Thyroid gland (tissue), 4 donors: ENCODE measurements at regions not wholly inside any gene's neighbourhood (a gene's known extent, or its start where the extent isn't known, plus 50 kb on each side); places are given as distances from the start of the nearest gene placed in this dataset.

ENCODE experiments used
- DNase-seq, 2 donors: peaks; one replicate each; pipeline ENCODE4 v3.0.0-alpha.2; 2019
- H3K27ac ChIP-seq, 3 donors: fragments of 200-600 bp; sonication (generic); 1 replicate in 2 of 3; 2 replicates in 1 of 3; pipeline ENCODE4 v1.5.1; 2016 to 2019; ENCODE audit warnings: mild to moderate bottlenecking in 1 of 3, moderate library complexity in 1 of 3
- H3K27me3 ChIP-seq: fragments of 200-600 bp; sonication (generic); one replicate; pipeline ENCODE4 v1.5.1; 2019
- H3K36me3 ChIP-seq, 2 donors: fragments of 200-600 bp; sonication (generic); one replicate each; pipeline ENCODE4 v1.5.1; 2016 to 2019
- H3K4me1 ChIP-seq, 2 donors: fragments of 200-600 bp; sonication (generic); one replicate each; pipeline ENCODE4 v1.5.1; 2017 to 2019
- H3K4me3 ChIP-seq, 3 donors: fragments of 200-600 bp; sonication (generic); replicated peaks in 1 of 3; 1 replicate in 2 of 3; 2 replicates in 1 of 3; pipeline ENCODE4 v1.5.1; 2016; ENCODE audit warnings: mild to moderate bottlenecking in 1 of 3
- H3K9me3 ChIP-seq: fragments of 200-600 bp; sonication (generic); one replicate; pipeline ENCODE4 v1.5.1; 2017
- POLR2A ChIP-seq, 2 donors: fragments of 450-650 bp; IDR thresholded peaks; one replicate each; pipeline ENCODE4 v1.6.1; 2017; ENCODE audit warnings: antibody characterized with exemption in 2 of 2, mild to moderate bottlenecking in 2 of 2, moderate library complexity in 1 of 2
- WGBS, 2 donors: methylation state at CpG; one replicate each; pipeline ENCODE4 v1.1.5; 2017; 5-methylcytosine and 5-hydroxymethylcytosine counted together
- intact Hi-C: fragments of 100-400 bp; cut with DNase I; formaldehyde crosslinking; loops from one replicate; pipeline ENCODE4 v1.15.1; 2023
- TF ChIP-seq, protein P1 (sequence below), 6 experiments: fragments of 200-600 bp in 3 of 6; fragments of 450-650 bp in 3 of 6; sonication (generic) in 3 of 6; IDR thresholded peaks; one replicate each; pipeline ENCODE4 v1.5.1; 2016 to 2019; ENCODE audit warnings: antibody characterized with exemption in 6 of 6, mild to moderate bottlenecking in 2 of 6, inconsistent platforms in 1 of 6, moderate library complexity in 1 of 6

DNA sequence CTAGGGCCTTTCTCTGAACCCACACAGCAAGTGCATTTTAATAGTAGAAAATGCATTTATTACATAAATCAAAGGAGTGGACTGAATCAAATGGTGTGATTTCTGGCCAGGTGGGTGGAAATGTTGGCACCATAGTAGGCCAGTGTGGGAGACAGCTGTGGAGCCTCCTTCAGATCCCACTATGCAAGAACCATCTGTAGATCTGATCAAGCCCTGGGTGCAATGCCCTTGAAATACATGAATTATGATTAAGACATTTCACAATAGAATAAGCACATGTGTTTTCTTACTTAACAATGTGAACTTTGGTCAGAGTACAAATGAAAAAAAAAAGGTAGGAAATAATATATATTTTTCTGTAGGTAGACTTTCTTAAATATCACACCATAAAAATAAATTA lies 204.3 kb downstream of the PCDH7 start:
- Histone ChIP-seq H3K27me3 (no peaks in the 10 kb centered on the region), H3K36me3 (no peaks in the 10 kb centered on the region), H3K9me3 (no peaks in the 10 kb centered on the region), H3K4me3 (no peak overlapping the region), H3K27ac (no peak overlapping the region), H3K4me1 (no peaks in the 10 kb centered on the region)
- intact Hi-C loops = no loop called here
- DNase-seq = no peak
- TF ChIP-seq, protein P1, sequence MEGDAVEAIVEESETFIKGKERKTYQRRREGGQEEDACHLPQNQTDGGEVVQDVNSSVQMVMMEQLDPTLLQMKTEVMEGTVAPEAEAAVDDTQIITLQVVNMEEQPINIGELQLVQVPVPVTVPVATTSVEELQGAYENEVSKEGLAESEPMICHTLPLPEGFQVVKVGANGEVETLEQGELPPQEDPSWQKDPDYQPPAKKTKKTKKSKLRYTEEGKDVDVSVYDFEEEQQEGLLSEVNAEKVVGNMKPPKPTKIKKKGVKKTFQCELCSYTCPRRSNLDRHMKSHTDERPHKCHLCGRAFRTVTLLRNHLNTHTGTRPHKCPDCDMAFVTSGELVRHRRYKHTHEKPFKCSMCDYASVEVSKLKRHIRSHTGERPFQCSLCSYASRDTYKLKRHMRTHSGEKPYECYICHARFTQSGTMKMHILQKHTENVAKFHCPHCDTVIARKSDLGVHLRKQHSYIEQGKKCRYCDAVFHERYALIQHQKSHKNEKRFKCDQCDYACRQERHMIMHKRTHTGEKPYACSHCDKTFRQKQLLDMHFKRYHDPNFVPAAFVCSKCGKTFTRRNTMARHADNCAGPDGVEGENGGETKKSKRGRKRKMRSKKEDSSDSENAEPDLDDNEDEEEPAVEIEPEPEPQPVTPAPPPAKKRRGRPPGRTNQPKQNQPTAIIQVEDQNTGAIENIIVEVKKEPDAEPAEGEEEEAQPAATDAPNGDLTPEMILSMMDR (IDR thresholded peaks at IDR 0.05) = no peak
- TF ChIP-seq POLR2A (IDR thresholded peaks at IDR 0.05) = no peak

DNA sequence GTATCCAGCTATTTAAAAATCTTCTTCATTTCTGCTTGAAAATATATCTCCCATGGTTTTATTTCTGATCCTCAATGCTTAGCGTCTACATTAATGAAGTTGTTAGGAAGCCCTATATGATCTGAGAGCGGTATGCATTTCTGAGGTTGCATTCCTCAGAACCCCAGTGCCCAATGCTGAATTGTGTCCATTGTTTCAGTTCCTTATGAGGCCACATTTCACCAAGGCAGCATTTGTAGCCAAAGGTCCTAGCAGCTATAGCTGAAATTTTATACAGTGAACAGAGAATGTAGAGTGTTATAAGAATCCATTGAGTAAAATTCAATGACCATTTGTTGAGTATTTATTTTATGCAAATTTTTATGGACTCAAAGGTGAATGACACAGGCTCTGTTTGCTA lies 209.5 kb downstream of the PCDH7 start:
- intact Hi-C loops = no loop called here
- H3K36me3 ChIP-seq = no peaks in the 10 kb centered on the region
- no peak overlapping the region for H3K4me3 ChIP-seq
- no peak for DNase-seq
- H3K27me3 ChIP-seq = no peaks in the 10 kb centered on the region
- no peaks in the 10 kb centered on the region for H3K4me1 ChIP-seq
- 98 to 99% methylated on average over 2 of the region's 2 CpGs for WGBS, 2 donors
- H3K9me3 ChIP-seq = no peaks in the 10 kb centered on the region
- TF ChIP-seq, protein P1 (IDR thresholded peaks at IDR 0.05) = no peak
- no peak for TF ChIP-seq POLR2A (IDR thresholded peaks at IDR 0.05)
- no peak overlapping the region for H3K27ac ChIP-seq

- Histone ChIP-seq H3K4me1 (no peaks in the 10 kb centered on the region), H3K27me3 (no peaks in the 10 kb centered on the region), H3K36me3 (no peaks in the 10 kb centered on the region), H3K27ac (no peak overlapping the region), H3K4me3 (no peak overlapping the region), H3K9me3 (no peaks in the 10 kb centered on the region)
- TF ChIP-seq, protein P1 (IDR thresholded peaks at IDR 0.05) = no peak
- intact Hi-C loops = no loop called here
- DNase-seq = no peak
- 85 to 92% methylated on average over 4 of the region's 4 CpGs for WGBS, 2 donors
These were observed 210.1 kb downstream of the PCDH7 start for GRCh38 chr4:30930276-30930675.

- WGBS, 2 donors = 91 to 93% methylated on average over 3 of the region's 3 CpGs
- no peak for DNase-seq
- intact Hi-C loops = no loop called here
- Histone ChIP-seq H3K27ac (no peak overlapping the region), H3K36me3 (no peaks in the 10 kb centered on the region), H3K4me3 (no peak overlapping the region), H3K9me3 (no peaks in the 10 kb centered on the region), H3K4me1 (no peaks in the 10 kb centered on the region), H3K27me3 (no peaks in the 10 kb centered on the region)
- TF ChIP-seq, protein P1 (IDR thresholded peaks at IDR 0.05) = no peak
- TF ChIP-seq POLR2A (IDR thresholded peaks at IDR 0.05) = no peak
These were observed 212.4 kb downstream of the PCDH7 start for GRCh38 chr4:30932581-30932980.

DNA sequence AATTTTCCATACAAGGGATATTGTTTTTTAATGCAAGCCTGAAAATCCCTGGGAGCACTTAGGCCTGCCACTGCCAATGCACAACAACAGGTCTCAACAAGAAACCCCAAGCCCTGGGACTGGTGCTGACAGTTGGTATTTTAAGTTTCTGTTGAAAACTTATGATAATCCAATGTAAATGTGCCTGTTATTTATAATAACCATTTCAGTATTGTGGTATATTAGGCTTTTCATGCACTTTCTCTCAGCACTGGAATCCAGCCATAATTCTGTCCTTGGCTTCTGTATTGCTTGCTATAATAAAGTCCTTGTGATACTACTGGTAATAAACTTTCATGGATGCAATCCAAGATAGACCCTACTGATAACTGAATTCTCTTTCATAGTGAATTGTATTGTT lies 218.9 kb downstream of the PCDH7 start:
- H3K27ac ChIP-seq = no peak overlapping the region
- DNase-seq = no peak

More for the DNA sequence above, 218.9 kb downstream of the PCDH7 start:
- intact Hi-C loops = no loop called here
- H3K9me3 ChIP-seq = no peaks in the 10 kb centered on the region
- no peak overlapping the region for H3K4me3 ChIP-seq
- H3K36me3 ChIP-seq = no peaks in the 10 kb centered on the region
- TF ChIP-seq POLR2A (IDR thresholded peaks at IDR 0.05) = no peak
- TF ChIP-seq, protein P1 (IDR thresholded peaks at IDR 0.05) = no peak
- no peaks in the 10 kb centered on the region for H3K27me3 ChIP-seq
- no peaks in the 10 kb centered on the region for H3K4me1 ChIP-seq
